HCT116 (cell line): ENCODE measurements at regions not wholly inside any gene's neighbourhood (a gene's known extent, or its start where the extent isn't known, plus 50 kb on each side); places are given as distances from the start of the nearest gene placed in this dataset.

Experiments
- ATAC-seq: fragments of 200-7000 bp; cut with Tn5 transposase; 2 replicates; pipeline ENCODE4 v1.9.1; 2020; ENCODE audit warnings: mild to moderate bottlenecking, moderate library complexity
- BruUV-seq: library from RNA; stranded (reverse); fragments of 400-500 nt; replicated peaks from 2 replicates; lab custom pipeline; 2021; lab: Mats Ljungman, UMichigan
- CTCF ChIA-PET: fragments of 300-600 bp; sonication (Branson Sonifier 250); formaldehyde crosslinking; loops from one replicate; lab custom pipeline; 2021; ENCODE audit warnings: antibody characterized with exemption; lab: Charles Lee
- POLR2A ChIA-PET: fragments of 300-600, 350-600 bp; sonication (Branson Sonifier 250); formaldehyde crosslinking; loops from one replicate; lab custom pipeline; 2021; ENCODE audit warnings: antibody characterized with exemption; lab: Charles Lee
- RAD21 ChIA-PET, 2 experiments: fragments of 300-600 bp; sonication (Branson Sonifier 250); formaldehyde crosslinking; loops; one replicate each; lab custom pipeline; 2023; ENCODE audit warnings: low total read pairs in 2 of 2; ENCODE audit not compliant: uncharacterized antibody in 2 of 2, unreplicated experiment in 2 of 2, low non-redundant PET in 1 of 2; lab: Charles Lee
- DNase-seq: peaks from one replicate; pipeline ENCODE4 v3.0.0-alpha.2; 2010; ENCODE audit warnings: low read depth, low spot score
- H2AFZ ChIP-seq: fragments of 200-600 bp; shearing (Covaris generic), sonication (generic); 2 replicates; pipeline ENCODE4 v1.6.1; 2017; ENCODE audit warnings: low read depth, mixed run types, mixed read lengths, antibody characterized with exemption, low read length; ENCODE audit not compliant: poor library complexity, severe bottlenecking
- H3K27ac ChIP-seq: 2 replicates; pipeline ENCODE4 v1.5.1; 2012; ENCODE audit warnings: low read depth, low read length
- H3K27me3 ChIP-seq: fragments of 200-600 bp; sonication (generic); 2 replicates; pipeline ENCODE4 v1.6.1; 2016; ENCODE audit warnings: mixed run types, low read length, mixed read lengths; ENCODE audit not compliant: insufficient read depth
- H3K36me3 ChIP-seq, 2 experiments: fragments of 200-500 bp in 1 of 2; fragments of 200-600 bp in 1 of 2; sonication (Bioruptor generic) in 1 of 2; sonication (generic) in 1 of 2; 2 replicates each; pipeline versions ENCODE4 v1.5.1 to v1.6.1; 2014 to 2016; ENCODE audit warnings: low read length in 2 of 2, inconsistent platforms in 1 of 2, mixed read lengths in 1 of 2, mixed run types in 1 of 2; ENCODE audit not compliant: insufficient read depth in 2 of 2, control insufficient read depth in 1 of 2
- H3K4me1 ChIP-seq, 2 experiments: fragments of 200-600 bp in 1 of 2; sonication (generic) in 1 of 2; 2 replicates each; pipeline versions ENCODE4 v1.5.1 to v1.6.1; 2012 to 2017; ENCODE audit warnings: low read length in 2 of 2, inconsistent platforms in 1 of 2, mild to moderate bottlenecking in 1 of 2, mixed read lengths in 1 of 2, mixed run types in 1 of 2, moderate library complexity in 1 of 2; ENCODE audit not compliant: insufficient read depth in 2 of 2, control insufficient read depth in 1 of 2
- H3K4me2 ChIP-seq: fragments of 200-600 bp; sonication (generic); 2 replicates; pipeline ENCODE4 v1.6.1; 2017; ENCODE audit warnings: mixed run types, low read length, mixed read lengths
- H3K4me3 ChIP-seq, 2 experiments: fragments of 200-600 bp in 1 of 2; sonication (generic) in 1 of 2; replicated peaks in 1 of 2; 2 replicates each; pipeline ENCODE4 v1.5.1; 2011 to 2016; ENCODE audit warnings: low read length in 2 of 2, control low read depth in 1 of 2, low read depth in 1 of 2, mild to moderate bottlenecking in 1 of 2, mixed read lengths in 1 of 2, mixed run types in 1 of 2
- H3K79me2 ChIP-seq: fragments of 200-600 bp; sonication (generic); 2 replicates; pipeline ENCODE4 v1.6.1; 2017; ENCODE audit warnings: mild to moderate bottlenecking, mixed run types, low read length, moderate library complexity, mixed read lengths; ENCODE audit not compliant: insufficient read depth
- H3K9ac ChIP-seq: fragments of 200-600 bp; sonication (generic); 2 replicates; pipeline ENCODE4 v1.6.1; 2016; ENCODE audit warnings: low read length, mixed read lengths
- H3K9me2 ChIP-seq: fragments of 200-600 bp; sonication (generic), shearing (Covaris generic); 2 replicates; pipeline ENCODE4 v1.6.1; 2017; ENCODE audit warnings: mixed run types, mild to moderate bottlenecking, moderate library complexity; ENCODE audit not compliant: insufficient read depth
- H3K9me3 ChIP-seq, 2 experiments: fragments of 200-500 bp in 1 of 2; fragments of 200-600 bp in 1 of 2; sonication (Bioruptor generic) in 1 of 2; sonication (generic) in 1 of 2; 2 replicates each; pipeline ENCODE4 v1.6.1; 2014 to 2017; ENCODE audit warnings: low read length in 2 of 2, mixed read lengths in 2 of 2, inconsistent platforms in 1 of 2, low read depth in 1 of 2, mild to moderate bottlenecking in 1 of 2, mixed run types in 1 of 2, moderate library complexity in 1 of 2; ENCODE audit not compliant: control insufficient read depth in 1 of 2, insufficient read depth in 1 of 2
- H4K20me1 ChIP-seq: fragments of 200-600 bp; sonication (generic), shearing (Covaris generic); 2 replicates; pipeline ENCODE4 v1.6.1; 2017; ENCODE audit warnings: mixed run types, mild to moderate bottlenecking, moderate library complexity; ENCODE audit not compliant: insufficient read depth
- CBX3 ChIP-seq: IDR thresholded peaks from 2 replicates; pipeline ENCODE4 v1.6.1; 2012; ENCODE audit warnings: low read depth
- CEBPB ChIP-seq: IDR thresholded peaks from 2 replicates; pipeline ENCODE4 v1.6.1; 2012; ENCODE audit warnings: low read depth
- CTCF ChIP-seq, 3 experiments: fragments of 200-600 bp in 1 of 3; sonication (generic) in 1 of 3; IDR thresholded peaks in 2 of 3; conservative IDR thresholded peaks in 1 of 3; 2 replicates each; pipeline ENCODE4 v1.5.1; 2012 to 2017; ENCODE audit warnings: low read depth in 2 of 3, low read length in 2 of 3, antibody characterized with exemption in 1 of 3, borderline replicate concordance in 1 of 3, control low read depth in 1 of 3, mild to moderate bottlenecking in 1 of 3, mixed read lengths in 1 of 3, mixed run types in 1 of 3, moderate library complexity in 1 of 3; ENCODE audit not compliant: insufficient read depth in 1 of 3
- EGR1 ChIP-seq: IDR thresholded peaks from 2 replicates; pipeline ENCODE4 v1.6.1; 2012; ENCODE audit warnings: low read depth
- ELF1 ChIP-seq: IDR thresholded peaks from 2 replicates; pipeline ENCODE4 v1.6.1; 2012; ENCODE audit warnings: low read depth, borderline replicate concordance
- EZH2 ChIP-seq: fragments of 200-600 bp; sonication (generic); IDR thresholded peaks from 2 replicates; pipeline ENCODE4 v1.6.1; 2017; ENCODE audit warnings: antibody characterized with exemption, mixed run types
- EZH2phosphoT487 ChIP-seq: fragments of 200-600 bp; IDR thresholded peaks from 2 replicates; pipeline ENCODE4 v1.6.1; 2018; ENCODE audit warnings: antibody characterized with exemption, borderline replicate concordance
- FOSL1 ChIP-seq: IDR thresholded peaks from 2 replicates; pipeline ENCODE4 v1.6.1; 2012; ENCODE audit warnings: low read depth
- JUND ChIP-seq: IDR thresholded peaks from 2 replicates; pipeline ENCODE4 v1.6.1; 2012
- MAX ChIP-seq: IDR thresholded peaks from 2 replicates; pipeline ENCODE4 v1.6.1; 2012
- POLR2A ChIP-seq: IDR thresholded peaks from 2 replicates; pipeline ENCODE4 v1.7.0; 2011; ENCODE audit warnings: borderline replicate concordance; ENCODE audit not compliant: insufficient read depth, insufficient read length; ENCODE audit errors: extremely low read depth
- POLR2AphosphoS5 ChIP-seq: IDR thresholded peaks from 2 replicates; pipeline ENCODE4 v1.6.1; 2011; ENCODE audit warnings: mild to moderate bottlenecking, low read depth, low read length, moderate library complexity
- SIN3A ChIP-seq: IDR thresholded peaks from 2 replicates; pipeline ENCODE4 v1.6.1; 2012; ENCODE audit warnings: low read depth
- SRF ChIP-seq: IDR thresholded peaks from 2 replicates; pipeline ENCODE4 v1.6.1; 2012; ENCODE audit warnings: low read depth
- TCF7L2 ChIP-seq: IDR thresholded peaks from 2 replicates; pipeline ENCODE4 v1.7.0; 2011; ENCODE audit warnings: borderline replicate concordance, inconsistent platforms; ENCODE audit not compliant: insufficient read depth, insufficient read length; ENCODE audit errors: extremely low read depth
- YY1 ChIP-seq: IDR thresholded peaks from 2 replicates; pipeline ENCODE4 v1.6.1; 2011; ENCODE audit warnings: low read length, low read depth, moderate library complexity, mild to moderate bottlenecking; ENCODE audit not compliant: insufficient replicate concordance; ENCODE audit errors: extremely low read depth
- ZNF274 ChIP-seq: fragments of 200-500 bp; sonication (Bioruptor generic); IDR thresholded peaks from 2 replicates; pipeline ENCODE4 v1.6.1; 2014; ENCODE audit warnings: mild to moderate bottlenecking, low read depth, low read length, inconsistent platforms
- intact Hi-C: fragments of 100-400 bp; cut with micrococcal nuclease; formaldehyde crosslinking; loops from 2 replicates; pipeline ENCODE4 v1.10.0; 2022
- TF ChIP-seq, protein P1 (sequence below): IDR thresholded peaks from 2 replicates; pipeline ENCODE4 v1.6.1; 2011; ENCODE audit warnings: mild to moderate bottlenecking, low read length, moderate library complexity; ENCODE audit not compliant: insufficient replicate concordance; ENCODE audit errors: extremely low read depth

DNA sequence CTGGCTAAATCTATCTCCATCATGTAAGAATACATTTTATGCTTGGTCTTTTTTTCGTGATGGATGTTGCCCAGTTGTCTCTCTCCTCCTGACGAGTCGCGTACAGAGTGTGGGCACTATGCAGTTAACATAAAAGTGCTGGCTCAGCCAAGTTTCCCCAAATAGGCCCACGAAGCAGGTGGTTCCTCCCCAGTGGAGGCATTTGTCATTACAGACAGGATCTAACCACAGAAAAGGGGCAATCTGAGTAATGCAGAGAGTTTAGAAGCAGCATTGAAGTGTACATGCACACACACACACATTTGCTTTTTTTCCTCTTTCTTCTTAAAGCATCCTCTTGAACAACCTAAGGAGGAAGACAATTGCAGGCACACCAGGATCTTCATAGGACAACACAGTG, 188.7 kb upstream of the VCX start:
- no TSS peak for BruUV-seq

More for the DNA sequence above, 188.7 kb upstream of the VCX start:
- Histone ChIP-seq H4K20me1 (no peaks in the 10 kb centered on the region), H3K9me3 (no peaks in the 10 kb centered on the region), H3K36me3 (no peaks in the 10 kb centered on the region), H3K79me2 (no peaks in the 10 kb centered on the region), H3K27me3 (no peaks in the 10 kb centered on the region), H3K4me2 (no peak overlapping the region), H3K9ac (no peak overlapping the region), H2AFZ (no peak overlapping the region), H3K4me3 (no peak overlapping the region), H3K4me1 (no peaks in the 10 kb centered on the region), H3K9me2 (no peaks in the 10 kb centered on the region), H3K27ac (no peak overlapping the region)
- DNase-seq (no peak), ATAC-seq (no peak)
- ChIA-PET POLR2A (no interaction called here), RAD21 (no interaction called here), CTCF (no interaction called here)
- intact Hi-C loops = no loop called here
- TF ChIP-seq EZH2 (no peak), CEBPB (no peak), POLR2AphosphoS5 (no peak), CTCF (IDR thresholded peaks at IDR 0.05 in 2 of 3, conservative IDR thresholded peaks at IDR 0.05 in 1 of 3; ENCODE audit: borderline replicate concordance in 1 of 3, insufficient read depth in 1 of 3, low read depth in 2 of 3, low read length in 2 of 3) (no peak), MAX (no peak), EZH2phosphoT487 (no peak), POLR2A (no peak), ELF1 (no peak), EGR1 (no peak), YY1 (no peak), ZNF274 (no peak), CBX3 (no peak), JUND (no peak), TCF7L2 (no peak), SRF (no peak), FOSL1 (no peak), SIN3A (no peak)
- TF ChIP-seq, protein P1, sequence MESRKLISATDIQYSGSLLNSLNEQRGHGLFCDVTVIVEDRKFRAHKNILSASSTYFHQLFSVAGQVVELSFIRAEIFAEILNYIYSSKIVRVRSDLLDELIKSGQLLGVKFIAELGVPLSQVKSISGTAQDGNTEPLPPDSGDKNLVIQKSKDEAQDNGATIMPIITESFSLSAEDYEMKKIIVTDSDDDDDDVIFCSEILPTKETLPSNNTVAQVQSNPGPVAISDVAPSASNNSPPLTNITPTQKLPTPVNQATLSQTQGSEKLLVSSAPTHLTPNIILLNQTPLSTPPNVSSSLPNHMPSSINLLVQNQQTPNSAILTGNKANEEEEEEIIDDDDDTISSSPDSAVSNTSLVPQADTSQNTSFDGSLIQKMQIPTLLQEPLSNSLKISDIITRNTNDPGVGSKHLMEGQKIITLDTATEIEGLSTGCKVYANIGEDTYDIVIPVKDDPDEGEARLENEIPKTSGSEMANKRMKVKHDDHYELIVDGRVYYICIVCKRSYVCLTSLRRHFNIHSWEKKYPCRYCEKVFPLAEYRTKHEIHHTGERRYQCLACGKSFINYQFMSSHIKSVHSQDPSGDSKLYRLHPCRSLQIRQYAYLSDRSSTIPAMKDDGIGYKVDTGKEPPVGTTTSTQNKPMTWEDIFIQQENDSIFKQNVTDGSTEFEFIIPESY = no peak
